Activated naive CD8-positive, alpha-beta T cell treated with anti-CD3 and anti-CD28 coated beads, Interleukin-2, amount 10 ng/mL, durations not matched to agents 7 days and 5 days (primary cell): ENCODE measurements at regions not wholly inside any gene's neighbourhood (a gene's known extent, or its start where the extent isn't known, plus 50 kb on each side); places are given as distances from the start of the nearest gene placed in this dataset.

ENCODE experiments used
- ATAC-seq: fragments of 150-1000 bp; cut with Tn5 transposase; one replicate; pipeline ENCODE4 v1.10.0; 2021; ENCODE audit warnings: low read depth, moderate library complexity
- POLR2A ChIA-PET: fragments of 350-600 bp; sonication (Branson Sonifier 250); formaldehyde crosslinking; loops from one replicate; lab custom pipeline; 2021; ENCODE audit warnings: antibody characterized with exemption; lab: Charles Lee
- DNase-seq: peaks from one replicate; pipeline ENCODE4 v3.0.0; 2021
- H3K27ac Mint-ChIP-seq: one replicate; pipeline ENCODE4 v1.8.0; 2022; ENCODE audit warnings: mild to moderate bottlenecking, mixed read lengths
- H3K27me3 Mint-ChIP-seq: one replicate; pipeline ENCODE4 v1.8.0; 2022; ENCODE audit warnings: mild to moderate bottlenecking, moderate library complexity, mixed read lengths
- H3K36me3 Mint-ChIP-seq: one replicate; pipeline ENCODE4 v1.8.0; 2021; ENCODE audit warnings: mild to moderate bottlenecking, mixed read lengths
- H3K4me1 Mint-ChIP-seq: one replicate; pipeline ENCODE4 v1.8.0; 2021; ENCODE audit warnings: mixed read lengths
- H3K4me3 Mint-ChIP-seq: one replicate; pipeline ENCODE4 v1.8.0; 2022; ENCODE audit warnings: mild to moderate bottlenecking, moderate library complexity, mixed read lengths
- H3K9me3 Mint-ChIP-seq: one replicate; pipeline ENCODE4 v1.8.0; 2021; ENCODE audit warnings: mixed read lengths

GRCh38 chr9:134214386-134214765 lies 50.0 kb upstream of the RNU6ATAC start:
- Mint-ChIP-seq H3K4me3 (no peak overlapping the region), H3K36me3 (no peaks in the 10 kb centered on the region), H3K27me3 (no peaks in the 10 kb centered on the region), H3K27ac (no peak overlapping the region), H3K4me1 (no peaks in the 10 kb centered on the region), H3K9me3 (no peaks in the 10 kb centered on the region)
- ATAC-seq (no peak), DNase-seq (no peak)
- POLR2A ChIA-PET = no interaction called here

GRCh38 chr9:134214766-134215419 lies 50.5 kb upstream of the RNU6ATAC start:
- Mint-ChIP-seq H3K4me1 (no peaks in the 10 kb centered on the region), H3K27ac (no peak overlapping the region), H3K36me3 (no peaks in the 10 kb centered on the region), H3K27me3 (no peaks in the 10 kb centered on the region), H3K4me3 (no peak overlapping the region), H3K9me3 (no peaks in the 10 kb centered on the region)
- no peak for ATAC-seq
- POLR2A ChIA-PET = no interaction called here
- no peak for DNase-seq

- Mint-ChIP-seq H3K4me3 (no peak overlapping the region), H3K27ac (no peak overlapping the region), H3K9me3 (no peaks in the 10 kb centered on the region), H3K27me3 (no peaks in the 10 kb centered on the region), H3K4me1 (no peaks in the 10 kb centered on the region), H3K36me3 (no peaks in the 10 kb centered on the region)
- ATAC-seq (no peak), DNase-seq (no peak)
- POLR2A ChIA-PET = no interaction called here
These were observed 51.0 kb upstream of the RNU6ATAC start for GRCh38 chr9:134215420-134215698.

- ATAC-seq (no peak), DNase-seq (no peak)
- Mint-ChIP-seq H3K36me3 (no peaks in the 10 kb centered on the region), H3K4me3 (no peak overlapping the region), H3K27ac (no peak overlapping the region), H3K4me1 (no peaks in the 10 kb centered on the region), H3K27me3 (no peaks in the 10 kb centered on the region), H3K9me3 (no peaks in the 10 kb centered on the region)
- POLR2A ChIA-PET = no interaction called here
These were observed 51.5 kb upstream of the RNU6ATAC start for GRCh38 chr9:134215699-134216448.

- H3K27me3 Mint-ChIP-seq = no peaks in the 10 kb centered on the region
- DNase-seq = no peak
- no peaks in the 10 kb centered on the region for H3K9me3 Mint-ChIP-seq
These were observed 52.1 kb upstream of the RNU6ATAC start for GRCh38 chr9:134216449-134216951.

GRCh38 chr9:134216961-134217360 lies 52.6 kb upstream of the RNU6ATAC start:
- Mint-ChIP-seq H3K4me1 (no peaks in the 10 kb centered on the region), H3K36me3 (no peaks in the 10 kb centered on the region), H3K27me3 (no peaks in the 10 kb centered on the region), H3K4me3 (no peak overlapping the region), H3K9me3 (no peaks in the 10 kb centered on the region), H3K27ac (no peak overlapping the region)
- ATAC-seq (no peak), DNase-seq (no peak)
- POLR2A ChIA-PET = no interaction called here

More at GRCh38 chr9:134216449-134216951, 52.1 kb upstream of the RNU6ATAC start:
- POLR2A ChIA-PET = no interaction called here
- H3K27ac Mint-ChIP-seq = no peak overlapping the region
- ATAC-seq = no peak
- H3K36me3 Mint-ChIP-seq = no peaks in the 10 kb centered on the region
- H3K4me1 Mint-ChIP-seq = no peaks in the 10 kb centered on the region
- H3K4me3 Mint-ChIP-seq = no peak overlapping the region

- no peak for ATAC-seq
- H3K36me3 Mint-ChIP-seq = no peaks in the 10 kb centered on the region
- no peaks in the 10 kb centered on the region for H3K4me1 Mint-ChIP-seq
- H3K27ac Mint-ChIP-seq = no peak overlapping the region
- POLR2A ChIA-PET = no interaction called here
- H3K4me3 Mint-ChIP-seq = no peak overlapping the region
- no peak for DNase-seq
- no peaks in the 10 kb centered on the region for H3K27me3 Mint-ChIP-seq
- H3K9me3 Mint-ChIP-seq = no peaks in the 10 kb centered on the region
These were observed 53.3 kb upstream of the RNU6ATAC start for GRCh38 chr9:134217431-134218210.

GRCh38 chr9:134218230-134218629 lies 53.9 kb upstream of the RNU6ATAC start:
- POLR2A ChIA-PET = no interaction called here
- H3K27ac Mint-ChIP-seq = no peak overlapping the region
- no peaks in the 10 kb centered on the region for H3K36me3 Mint-ChIP-seq
- no peaks in the 10 kb centered on the region for H3K27me3 Mint-ChIP-seq
- DNase-seq (no peak), ATAC-seq (no peak)
- no peak overlapping the region for H3K4me3 Mint-ChIP-seq
- no peaks in the 10 kb centered on the region for H3K9me3 Mint-ChIP-seq
- no peaks in the 10 kb centered on the region for H3K4me1 Mint-ChIP-seq

DNA sequence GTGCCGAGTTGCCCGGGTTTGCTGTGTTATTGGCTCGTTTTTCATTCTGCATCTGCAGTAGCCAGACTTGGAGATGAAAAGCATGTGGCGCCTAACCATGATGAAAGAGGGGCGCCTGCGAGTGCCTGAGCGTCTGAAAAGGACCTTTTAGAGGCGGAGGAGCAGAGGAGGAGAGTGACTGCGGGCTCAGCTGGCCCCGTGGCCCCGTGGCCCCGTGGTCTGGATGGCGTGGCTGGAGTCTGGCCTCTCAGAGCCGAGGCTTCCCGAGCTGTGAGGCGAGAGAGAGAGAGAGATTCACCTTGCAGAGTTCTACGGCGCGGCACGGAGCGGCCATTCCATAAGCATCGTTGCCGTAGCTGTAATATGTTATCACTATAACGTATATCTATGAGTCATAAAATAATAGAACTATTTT lies 55.3 kb upstream of the RNU6ATAC start:
- Mint-ChIP-seq H3K4me3 (no peak overlapping the region), H3K27ac (no peak overlapping the region), H3K9me3 (no peaks in the 10 kb centered on the region), H3K4me1 (no peaks in the 10 kb centered on the region), H3K36me3 (no peaks in the 10 kb centered on the region), H3K27me3 (no peaks in the 10 kb centered on the region)
- DNase-seq (no peak), ATAC-seq (no peak)
- POLR2A ChIA-PET = no interaction called here

GRCh38 chr9:134220311-134220710 lies 55.9 kb upstream of the RNU6ATAC start:
- no peaks in the 10 kb centered on the region for H3K27me3 Mint-ChIP-seq

GRCh38 chr9:134221273-134222017 lies 57.1 kb upstream of the RNU6ATAC start:
- H3K4me1 Mint-ChIP-seq = no peaks in the 10 kb centered on the region
- H3K4me3 Mint-ChIP-seq = no peak overlapping the region
- POLR2A ChIA-PET = no interaction called here
- ATAC-seq (no peak), DNase-seq (no peak)
- H3K27ac Mint-ChIP-seq = no peak overlapping the region
- no peaks in the 10 kb centered on the region for H3K36me3 Mint-ChIP-seq
- no peaks in the 10 kb centered on the region for H3K27me3 Mint-ChIP-seq
- H3K9me3 Mint-ChIP-seq = no peaks in the 10 kb centered on the region

More at GRCh38 chr9:134220311-134220710, 55.9 kb upstream of the RNU6ATAC start:
- POLR2A ChIA-PET = no interaction called here
- no peak overlapping the region for H3K27ac Mint-ChIP-seq
- DNase-seq = no peak
- H3K9me3 Mint-ChIP-seq = no peaks in the 10 kb centered on the region
- H3K4me3 Mint-ChIP-seq = no peak overlapping the region
- H3K4me1 Mint-ChIP-seq = no peaks in the 10 kb centered on the region
- no peak for ATAC-seq
- H3K36me3 Mint-ChIP-seq = no peaks in the 10 kb centered on the region

- Mint-ChIP-seq H3K27ac (no peak overlapping the region), H3K9me3 (no peaks in the 10 kb centered on the region), H3K27me3 (no peaks in the 10 kb centered on the region), H3K4me3 (no peak overlapping the region), H3K36me3 (no peaks in the 10 kb centered on the region), H3K4me1 (no peaks in the 10 kb centered on the region)
- POLR2A ChIA-PET = no interaction called here
- no peak for DNase-seq
- ATAC-seq = no peak
These were observed 57.7 kb upstream of the RNU6ATAC start for GRCh38 chr9:134222018-134222573.

DNA sequence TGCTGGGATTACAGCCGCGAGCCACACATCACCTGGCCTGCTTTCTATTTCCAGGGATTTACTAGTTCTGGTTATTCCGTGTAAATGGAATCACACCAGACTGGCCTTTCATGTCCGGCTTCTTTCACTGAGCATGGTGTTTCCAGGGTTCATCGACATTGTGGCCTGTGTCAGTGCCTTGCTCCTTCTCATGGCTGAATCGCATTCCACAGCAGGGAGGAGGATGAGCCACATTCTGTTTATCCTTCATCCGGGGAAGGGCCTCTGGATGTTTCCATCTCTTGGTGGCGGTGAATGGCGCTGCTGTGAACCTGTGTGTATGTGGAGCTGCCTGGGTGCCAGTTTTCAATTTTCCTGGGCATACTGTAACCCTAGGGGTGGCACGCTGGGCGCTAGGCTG lies 58.7 kb upstream of the RNU6ATAC start:
- Mint-ChIP-seq H3K9me3 (no peaks in the 10 kb centered on the region), H3K36me3 (no peaks in the 10 kb centered on the region), H3K4me3 (no peak overlapping the region), H3K4me1 (no peaks in the 10 kb centered on the region), H3K27me3 (no peaks in the 10 kb centered on the region), H3K27ac (no peak overlapping the region)
- ATAC-seq (no peak), DNase-seq (no peak)
- POLR2A ChIA-PET = no interaction called here
